K562 (cell line): ENCODE measurements at regions not wholly inside any gene's neighbourhood (a gene's known extent, or its start where the extent isn't known, plus 50 kb on each side); places are given as distances from the start of the nearest gene placed in this dataset.

Source experiments
- ATAC-seq: fragments of 200-7000 bp; cut with Tn5 transposase; 3 replicates; pipeline ENCODE4 v1.9.1; 2020; ENCODE audit warnings: moderate library complexity
- BruUV-seq: library from RNA; stranded (reverse); fragments of 400-500 nt; replicated peaks from 2 replicates; lab custom pipeline; 2021; lab: Mats Ljungman, UMichigan
- CTCF ChIA-PET: fragments of 300-600 bp; formaldehyde crosslinking; extraction: SDS; loops from one replicate; lab custom pipeline; 2021; ENCODE audit warnings: low intra/inter-chr PET ratio; lab: Yijun Ruan, JAX
- POLR2A ChIA-PET: fragments of 300-600, 350-650 bp; sonication (Branson Sonifier 250); formaldehyde crosslinking; extraction: SDS; loops from one replicate; lab custom pipeline; 2021; ENCODE audit warnings: antibody characterized with exemption, inconsistent platforms; lab: Yijun Ruan, JAX
- DNase-seq, 4 experiments: peaks; one replicate each; pipeline versions ENCODE4 v3.0.0 to v3.0.0-alpha.2; 2011 to 2018; ENCODE audit warnings: low spot score in 3 of 4, mixed read lengths in 3 of 4; ENCODE audit errors: extremely low read depth in 1 of 4
- FAIRE-seq: peaks from 2 replicates; lab custom pipeline; 2011; peaks lifted over from hg19 to GRCh38; lab: Jason Lieb, UNC
- H2AFZ ChIP-seq: 2 replicates; pipeline ENCODE4 v1.6.0; 2011; ENCODE audit warnings: low read depth, low read length, control low read depth, inconsistent platforms
- H3K27ac ChIP-seq: fragments of 200-600 bp; 3 replicates; pipeline ENCODE4 v1.8.0; 2011; ENCODE audit warnings: low read depth, mild to moderate bottlenecking, control low read depth, inconsistent platforms, low read length, moderate library complexity, mixed read lengths; ENCODE audit errors: extremely low read depth
- H3K27me3 ChIP-seq, 2 experiments: fragments of 300-600 bp in 1 of 2; 2 replicates in 1 of 2; 3 replicates in 1 of 2; pipeline versions ENCODE4 v1.6.0 to v1.8.0; 2011; ENCODE audit warnings: inconsistent platforms in 2 of 2, low read length in 2 of 2, mild to moderate bottlenecking in 1 of 2, mixed read lengths in 1 of 2, moderate library complexity in 1 of 2; ENCODE audit not compliant: control insufficient read depth in 2 of 2, insufficient read depth in 2 of 2
- H3K36me3 ChIP-seq: fragments of 300-600 bp; 3 replicates; pipeline ENCODE4 v1.8.0; 2011; ENCODE audit warnings: mild to moderate bottlenecking, low read length, inconsistent platforms; ENCODE audit not compliant: control insufficient read depth, insufficient read depth
- H3K4me1 ChIP-seq, 2 experiments: fragments of 200-600 bp in 1 of 2; replicated peaks in 1 of 2; 2 replicates in 1 of 2; 3 replicates in 1 of 2; pipeline versions ENCODE4 v1.5.1 to v1.8.0; 2011; ENCODE audit warnings: inconsistent platforms in 2 of 2, low read length in 2 of 2, mild to moderate bottlenecking in 1 of 2, mixed read lengths in 1 of 2, moderate library complexity in 1 of 2; ENCODE audit not compliant: control insufficient read depth in 2 of 2, insufficient read depth in 2 of 2
- H3K4me2 ChIP-seq: 2 replicates; pipeline ENCODE4 v1.6.1; 2011; ENCODE audit warnings: low read length, control low read depth, inconsistent platforms, mixed read lengths; ENCODE audit not compliant: insufficient read depth
- H3K4me3 ChIP-seq: fragments of 200-600 bp; sonication (generic), shearing (Covaris generic); 2 replicates; pipeline ENCODE4 v1.5.1; 2016; ENCODE audit warnings: control low read depth, inconsistent platforms
- H3K79me2 ChIP-seq: fragments of 200-600 bp; 3 replicates; pipeline ENCODE4 v1.8.0; 2011; ENCODE audit warnings: low read length, inconsistent platforms; ENCODE audit not compliant: control insufficient read depth, insufficient read depth
- H3K9ac ChIP-seq, 2 experiments: 2 replicates each; pipeline versions ENCODE4 v1.6.0 to v1.6.1; 2011; ENCODE audit warnings: low read depth in 2 of 2, low read length in 2 of 2, control low read depth in 1 of 2, inconsistent platforms in 1 of 2, mild to moderate bottlenecking in 1 of 2, mixed read lengths in 1 of 2; ENCODE audit not compliant: insufficient read depth in 1 of 2
- H3K9me1 ChIP-seq: one replicate; pipeline ENCODE4 v1.6.0; 2011; ENCODE audit warnings: inconsistent platforms, mild to moderate bottlenecking, low read length, moderate library complexity; ENCODE audit not compliant: control insufficient read depth, insufficient read depth
- H3K9me3 ChIP-seq: replicated peaks from 2 replicates; pipeline ENCODE4 v1.5.1; 2011; ENCODE audit warnings: low read depth, low read length, inconsistent platforms; ENCODE audit not compliant: control insufficient read depth, insufficient read depth
- H4K20me1 ChIP-seq: replicated peaks from 2 replicates; pipeline ENCODE4 v1.6.1; 2011; ENCODE audit warnings: low read length, inconsistent platforms, mixed read lengths; ENCODE audit not compliant: control insufficient read depth, insufficient read depth
- ADNP ChIP-seq: fragments of 200-800 bp; sonication (Bioruptor generic); IDR thresholded peaks from 2 replicates; pipeline ENCODE4 v1.6.1; 2016; ENCODE audit warnings: missing genetic modification characterization, missing compliant biosample characterization
- ATF2 ChIP-seq: sonication (generic); formaldehyde crosslinking; IDR thresholded peaks from 2 replicates; pipeline ENCODE4 v1.8.1; 2022; ENCODE audit warnings: missing genetic modification reagents
- CGGBP1 ChIP-seq: fragments of 250-450 bp; sonication (Bioruptor Pico); IDR thresholded peaks from 2 replicates; pipeline ENCODE4 v1.9.0; 2021; ENCODE audit warnings: mild to moderate bottlenecking
- LEF1 ChIP-seq: fragments of 450-650 bp; IDR thresholded peaks from 2 replicates; pipeline ENCODE4 v1.6.1; 2016; ENCODE audit warnings: mild to moderate bottlenecking
- NCOR1 ChIP-seq: fragments of 450-650 bp; IDR thresholded peaks from 2 replicates; pipeline ENCODE4 v1.6.1; 2016; ENCODE audit warnings: mild to moderate bottlenecking, moderate library complexity
- RAD51 ChIP-seq: fragments of 450-650 bp; IDR thresholded peaks from 2 replicates; pipeline ENCODE4 v1.7.1; 2016; ENCODE audit warnings: low read depth, mild to moderate bottlenecking, borderline replicate concordance
- RFX5 ChIP-seq: IDR thresholded peaks from 2 replicates; pipeline ENCODE4 v1.6.1; 2011; ENCODE audit warnings: low read depth, mild to moderate bottlenecking, improper control_type of control experiment, low read length
- ZNF384 ChIP-seq: IDR thresholded peaks from 2 replicates; pipeline ENCODE4 v1.6.1; 2012; ENCODE audit warnings: low read depth, low read length, improper control_type of control experiment
- ZNF76 ChIP-seq: fragments of 250-450 bp; sonication (Bioruptor Pico); IDR thresholded peaks from 2 replicates; pipeline ENCODE4 v1.4.0; 2020; ENCODE audit warnings: mild to moderate bottlenecking, moderate library complexity, borderline replicate concordance
- WGBS: fragments of 100-300 bp; shearing (Covaris generic); methylation state at CpG from one replicate; pipeline ENCODE4 v1.1.6; 2016; ENCODE audit warnings: low coverage, mixed read lengths; ENCODE audit not compliant: insufficient coverage; ENCODE audit errors: missing lambda C conversion rate; 5-methylcytosine and 5-hydroxymethylcytosine counted together
- in situ Hi-C: fragments of 300-500 bp; cut with MboI; formaldehyde crosslinking; loops from 4 replicates; pipeline ENCODE4 v1.15.0; 2018; ENCODE audit warnings: inconsistent platforms, mixed read lengths
- intact Hi-C: fragments of 100-400 bp; cut with micrococcal nuclease; formaldehyde crosslinking; loops from 2 replicates; pipeline ENCODE4 v1.14.2; 2022
- TF ChIP-seq, protein P1 (sequence below): fragments of 250-450 bp; sonication (Bioruptor Pico); IDR thresholded peaks from 2 replicates; pipeline ENCODE4 v1.5.0; 2020; ENCODE audit warnings: mild to moderate bottlenecking
- TF ChIP-seq, protein P2 (sequence below): sonication (generic); formaldehyde crosslinking; IDR thresholded peaks from 2 replicates; pipeline ENCODE4 v1.8.0; 2022; ENCODE audit warnings: mild to moderate bottlenecking, missing genetic modification reagents, borderline replicate concordance
- TF ChIP-seq, protein P3 (sequence below): fragments of 450-650 bp; formaldehyde crosslinking; conservative IDR thresholded peaks from 2 replicates; pipeline ENCODE4 v1.4.0; 2022; ENCODE audit warnings: mild to moderate bottlenecking, missing genetic modification characterization

- no peaks in the 10 kb centered on the region for H3K4me1 ChIP-seq
- H3K36me3 ChIP-seq: no peaks in the 10 kb centered on the region
- 3% methylated on average over 2 of the region's 2 CpGs for WGBS
- DNase-seq (no peak), FAIRE-seq (no peak), ATAC-seq (no peak)
- no peaks in the 10 kb centered on the region for H4K20me1 ChIP-seq
- H3K9me3 ChIP-seq: no peaks in the 10 kb centered on the region
- H3K9me1 ChIP-seq: no peaks in the 10 kb centered on the region
- TF ChIP-seq NCOR1 (no peak), ZNF76 (CRISPR knock-in tag) (no peak), ZNF384 (no peak), CGGBP1 (CRISPR knock-in tag) (no peak), RFX5 (no peak), ADNP (tag) (no peak), RAD51 (no peak), ATF2 (no peak), LEF1 (no peak)
- TF ChIP-seq, protein P1, sequence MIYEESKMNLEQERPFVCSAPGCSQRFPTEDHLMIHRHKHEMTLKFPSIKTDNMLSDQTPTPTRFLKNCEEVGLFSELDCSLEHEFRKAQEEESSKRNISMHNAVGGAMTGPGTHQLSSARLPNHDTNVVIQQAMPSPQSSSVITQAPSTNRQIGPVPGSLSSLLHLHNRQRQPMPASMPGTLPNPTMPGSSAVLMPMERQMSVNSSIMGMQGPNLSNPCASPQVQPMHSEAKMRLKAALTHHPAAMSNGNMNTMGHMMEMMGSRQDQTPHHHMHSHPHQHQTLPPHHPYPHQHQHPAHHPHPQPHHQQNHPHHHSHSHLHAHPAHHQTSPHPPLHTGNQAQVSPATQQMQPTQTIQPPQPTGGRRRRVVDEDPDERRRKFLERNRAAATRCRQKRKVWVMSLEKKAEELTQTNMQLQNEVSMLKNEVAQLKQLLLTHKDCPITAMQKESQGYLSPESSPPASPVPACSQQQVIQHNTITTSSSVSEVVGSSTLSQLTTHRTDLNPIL: no peak
- TF ChIP-seq, protein P2, sequence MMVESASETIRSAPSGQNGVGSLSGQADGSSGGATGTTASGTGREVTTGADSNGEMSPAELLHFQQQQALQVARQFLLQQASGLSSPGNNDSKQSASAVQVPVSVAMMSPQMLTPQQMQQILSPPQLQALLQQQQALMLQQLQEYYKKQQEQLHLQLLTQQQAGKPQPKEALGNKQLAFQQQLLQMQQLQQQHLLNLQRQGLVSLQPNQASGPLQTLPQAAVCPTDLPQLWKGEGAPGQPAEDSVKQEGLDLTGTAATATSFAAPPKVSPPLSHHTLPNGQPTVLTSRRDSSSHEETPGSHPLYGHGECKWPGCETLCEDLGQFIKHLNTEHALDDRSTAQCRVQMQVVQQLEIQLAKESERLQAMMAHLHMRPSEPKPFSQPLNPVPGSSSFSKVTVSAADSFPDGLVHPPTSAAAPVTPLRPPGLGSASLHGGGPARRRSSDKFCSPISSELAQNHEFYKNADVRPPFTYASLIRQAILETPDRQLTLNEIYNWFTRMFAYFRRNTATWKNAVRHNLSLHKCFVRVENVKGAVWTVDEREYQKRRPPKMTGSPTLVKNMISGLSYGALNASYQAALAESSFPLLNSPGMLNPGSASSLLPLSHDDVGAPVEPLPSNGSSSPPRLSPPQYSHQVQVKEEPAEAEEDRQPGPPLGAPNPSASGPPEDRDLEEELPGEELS (CRISPR knock-in tag): no peak
- TF ChIP-seq, protein P3, sequence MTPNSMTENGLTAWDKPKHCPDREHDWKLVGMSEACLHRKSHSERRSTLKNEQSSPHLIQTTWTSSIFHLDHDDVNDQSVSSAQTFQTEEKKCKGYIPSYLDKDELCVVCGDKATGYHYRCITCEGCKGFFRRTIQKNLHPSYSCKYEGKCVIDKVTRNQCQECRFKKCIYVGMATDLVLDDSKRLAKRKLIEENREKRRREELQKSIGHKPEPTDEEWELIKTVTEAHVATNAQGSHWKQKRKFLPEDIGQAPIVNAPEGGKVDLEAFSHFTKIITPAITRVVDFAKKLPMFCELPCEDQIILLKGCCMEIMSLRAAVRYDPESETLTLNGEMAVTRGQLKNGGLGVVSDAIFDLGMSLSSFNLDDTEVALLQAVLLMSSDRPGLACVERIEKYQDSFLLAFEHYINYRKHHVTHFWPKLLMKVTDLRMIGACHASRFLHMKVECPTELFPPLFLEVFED (CRISPR knock-in tag): no peak
- H3K27me3 ChIP-seq: no peaks in the 10 kb centered on the region
- H3K27ac ChIP-seq: no peak overlapping the region
- in situ Hi-C loops: no loop called here
- ChIA-PET POLR2A (no interaction called here), CTCF (no interaction called here)
- intact Hi-C loops: no loop called here
- no peak overlapping the region for H2AFZ ChIP-seq
- no peak overlapping the region for H3K4me3 ChIP-seq
- H3K79me2 ChIP-seq: no peaks in the 10 kb centered on the region
- H3K4me2 ChIP-seq: no peak overlapping the region
- no peak overlapping the region for H3K9ac ChIP-seq
- no TSS peak for BruUV-seq
Measured at GRCh38 chr12:89069431-89069830, 282.9 kb downstream of the DUSP6 start.
